AML-193 (cell line): ENCODE measurements at regions not wholly inside any gene's neighbourhood (a gene's known extent, or its start where the extent isn't known, plus 50 kb on each side); places are given as distances from the start of the nearest gene placed in this dataset.
"Not testable (repeated sequence)": the region's sequence is repeated elsewhere in the genome, so short reads cannot be mapped to it uniquely, and the experiment has no call there.

Source experiments
- DNase-seq, 2 experiments: peaks; one replicate each; lab custom pipeline; 2025; lab: John Stamatoyannopoulos, UW

GRCh38 chr13:22967669-22968068 lies 213.1 kb upstream of the SGCG start:
- DNase-seq, result no peak

GRCh38 chr13:22979952-22980351 lies 200.8 kb upstream of the SGCG start:
- no peak for DNase-seq

GRCh38 chr13:22980936-22981335 lies 199.8 kb upstream of the SGCG start:
- DNase-seq, result no peak

- no peak for DNase-seq
Measured at GRCh38 chr13:22993148-22993547, 187.6 kb upstream of the SGCG start.

- DNase-seq, result no peak
Measured at GRCh38 chr13:23003446-23003845, 177.3 kb upstream of the SGCG start.

GRCh38 chr13:23007426-23007825 lies 173.4 kb upstream of the SGCG start:
- no peak for DNase-seq

- DNase-seq, result no peak
Measured at GRCh38 chr13:23018143-23018542, 162.6 kb upstream of the SGCG start.

GRCh38 chr13:23020246-23020843 lies 160.4 kb upstream of the SGCG start:
- peak; percentile 46 to 55 for DNase-seq

GRCh38 chr13:23021906-23022305 lies 158.9 kb upstream of the SGCG start:
- no peak for DNase-seq

GRCh38 chr13:23022704-23023103 lies 158.1 kb upstream of the SGCG start:
- no peak for DNase-seq

GRCh38 chr13:23025864-23026608 lies 154.7 kb upstream of the SGCG start:
- DNase-seq, result no peak

- no peak for DNase-seq
Measured at GRCh38 chr13:23039266-23039935, 141.4 kb upstream of the SGCG start.

- no peak for DNase-seq
Measured at GRCh38 chr13:23042181-23042580, 138.6 kb upstream of the SGCG start.

GRCh38 chr13:23044906-23045305 lies 135.9 kb upstream of the SGCG start:
- no peak for DNase-seq

GRCh38 chr13:23050126-23050525 lies 130.7 kb upstream of the SGCG start:
- no peak for DNase-seq

GRCh38 chr13:23053711-23054110 lies 127.1 kb upstream of the SGCG start:
- DNase-seq, result not testable (repeated sequence)

- no peak for DNase-seq
Measured at GRCh38 chr13:23059173-23059572, 121.6 kb upstream of the SGCG start.

- no peak for DNase-seq
Measured at GRCh38 chr13:23060959-23061358, 119.8 kb upstream of the SGCG start.

GRCh38 chr13:23067129-23067528 lies 113.7 kb upstream of the SGCG start:
- no peak for DNase-seq

GRCh38 chr13:23069566-23069965 lies 111.2 kb upstream of the SGCG start:
- DNase-seq, result no peak

GRCh38 chr13:23074075-23074828 lies 106.5 kb upstream of the SGCG start:
- no peak for DNase-seq

- DNase-seq, result no peak
Measured at GRCh38 chr13:23081220-23081619, 99.6 kb upstream of the SGCG start.

- DNase-seq, result no peak
Measured at GRCh38 chr13:23081901-23082300, 98.9 kb upstream of the SGCG start.
